GM23248 (cell line): ENCODE measurements at regions not wholly inside any gene's neighbourhood (a gene's known extent, or its start where the extent isn't known, plus 50 kb on each side); places are given as distances from the start of the nearest gene placed in this dataset.
"Not testable (repeated sequence)": the region's sequence is repeated elsewhere in the genome, so short reads cannot be mapped to it uniquely, and the experiment has no call there.

Experiments used
- DNase-seq: peaks from one replicate; pipeline ENCODE4 v3.0.0-alpha.2; 2015
- H2AFZ ChIP-seq: fragments of 200-600 bp; sonication (generic); 2 replicates; pipeline ENCODE4 v1.6.1; 2016; ENCODE audit warnings: antibody characterized with exemption
- H3F3A ChIP-seq: fragments of 200-600 bp; sonication (generic); 2 replicates; pipeline ENCODE4 v1.6.1; 2016; ENCODE audit warnings: mild to moderate bottlenecking, antibody characterized with exemption, mixed run types; ENCODE audit not compliant: insufficient read depth
- H3K27ac ChIP-seq: fragments of 200-600 bp; sonication (generic); 2 replicates; pipeline ENCODE4 v1.5.1; 2016; ENCODE audit warnings: mild to moderate bottlenecking
- H3K27me3 ChIP-seq: fragments of 200-600 bp; sonication (generic); replicated peaks from 2 replicates; pipeline ENCODE4 v1.6.1; 2016; ENCODE audit warnings: mild to moderate bottlenecking; ENCODE audit not compliant: insufficient read depth
- H3K36me3 ChIP-seq: fragments of 200-600 bp; sonication (generic); 2 replicates; pipeline ENCODE4 v1.6.1; 2016; ENCODE audit warnings: low read depth, mild to moderate bottlenecking
- H3K4me1 ChIP-seq: fragments of 200-600 bp; sonication (generic); 2 replicates; pipeline ENCODE4 v1.6.1; 2016; ENCODE audit warnings: mild to moderate bottlenecking; ENCODE audit not compliant: insufficient read depth
- H3K4me2 ChIP-seq: fragments of 200-600 bp; sonication (generic); one replicate; pipeline ENCODE4 v1.6.1; 2016; ENCODE audit warnings: mild to moderate bottlenecking; ENCODE audit not compliant: unreplicated experiment
- H3K4me3 ChIP-seq: fragments of 200-600 bp; sonication (generic); 2 replicates; pipeline ENCODE4 v1.5.1; 2016; ENCODE audit warnings: mild to moderate bottlenecking
- H3K79me2 ChIP-seq: fragments of 200-600 bp; sonication (generic); 2 replicates; pipeline ENCODE4 v1.6.1; 2016; ENCODE audit warnings: mild to moderate bottlenecking; ENCODE audit not compliant: insufficient read depth
- H3K9ac ChIP-seq: fragments of 200-600 bp; sonication (generic); 2 replicates; pipeline ENCODE4 v1.6.1; 2016; ENCODE audit warnings: mild to moderate bottlenecking
- H3K9me2 ChIP-seq: fragments of 200-600 bp; sonication (generic); 2 replicates; pipeline ENCODE4 v1.6.1; 2016; ENCODE audit warnings: mixed run types, mild to moderate bottlenecking, moderate library complexity; ENCODE audit not compliant: insufficient read depth
- H3K9me3 ChIP-seq: fragments of 200-600 bp; sonication (generic); one replicate; pipeline ENCODE4 v1.6.1; 2017; ENCODE audit warnings: low read depth
- H4K20me1 ChIP-seq: fragments of 200-600 bp; sonication (generic); 2 replicates; pipeline ENCODE4 v1.6.0; 2016; ENCODE audit not compliant: insufficient read depth
- EZH2 ChIP-seq: fragments of 200-600 bp; sonication (generic); IDR thresholded peaks from 2 replicates; pipeline ENCODE4 v1.6.1; 2018; ENCODE audit warnings: antibody characterized with exemption, mild to moderate bottlenecking; ENCODE audit not compliant: insufficient read depth, poor library complexity, severe bottlenecking
- EZH2phosphoT487 ChIP-seq: fragments of 200-600 bp; sonication (generic); IDR thresholded peaks from 2 replicates; pipeline ENCODE4 v1.6.1; 2018; ENCODE audit warnings: antibody characterized with exemption, moderate library complexity, mild to moderate bottlenecking, low read depth; ENCODE audit not compliant: insufficient read depth
- WGBS, 2 experiments: methylation state at CpG; one replicate each; pipeline ENCODE4 v1.1.6; 2015 to 2017; ENCODE audit warnings: low lambda C conversion rate in 2 of 2, low coverage in 1 of 2; ENCODE audit errors: missing lambda C conversion rate in 2 of 2; 5-methylcytosine and 5-hydroxymethylcytosine counted together
- in situ Hi-C: fragments of 300-500 bp; cut with MboI; formaldehyde crosslinking; loops from 2 replicates; pipeline ENCODE4 v1.15.0; 2020

GRCh38 chr17:64777415-64778239 is 115.5 kb upstream of the SMURF2 start:
- peaks cover 16% of the 10 kb centered on the region for H3K4me1 ChIP-seq
- H3K79me2 ChIP-seq = no peaks in the 10 kb centered on the region
- no peaks in the 10 kb centered on the region for H3K9me3 ChIP-seq
- H3F3A ChIP-seq = no peaks in the 10 kb centered on the region
- H3K4me2 ChIP-seq = peak overlapping the region; percentile 76
- H3K27ac ChIP-seq = no peak overlapping the region
- H2AFZ ChIP-seq = peak overlapping the region; percentile 27; the same call in 1 of the 2 replicates
- H3K36me3 ChIP-seq = no peaks in the 10 kb centered on the region
- DNase-seq = peak; percentile 15
- in situ Hi-C loops = no loop called here
- H3K9me2 ChIP-seq = no peaks in the 10 kb centered on the region
- H3K4me3 ChIP-seq = peak overlapping the region; percentile 58
- WGBS, 2 experiments = 15 to 23% methylated on average over 21 of the region's 21 CpGs
- H3K9ac ChIP-seq = peak overlapping the region; percentile 17; the same call in 1 of the 2 replicates
- peaks cover 21% of the 10 kb centered on the region for H3K27me3 ChIP-seq
- TF ChIP-seq EZH2phosphoT487 = no peak; the same call in 1 of the 2 replicates
- TF ChIP-seq EZH2 = peak; percentile 98
- H4K20me1 ChIP-seq = no peaks in the 10 kb centered on the region

GRCh38 chr17:64776720-64777414 is 114.8 kb upstream of the SMURF2 start:
- H3K4me3 ChIP-seq = peak overlapping the region; percentile 58
- H3K79me2 ChIP-seq, H3K36me3 ChIP-seq, H4K20me1 ChIP-seq, H3K27ac ChIP-seq, in situ Hi-C loops, H3K9me2 ChIP-seq, H3K9me3 ChIP-seq, H3F3A ChIP-seq: not testable (repeated sequence)
- peak; percentile 85 for DNase-seq
- H3K4me1 ChIP-seq = peaks cover 16% of the 10 kb centered on the region
- WGBS, 2 experiments = 3 to 5% methylated on average over 34 to 35 of the region's 38 CpGs
- H3K9ac ChIP-seq = peak overlapping the region; percentile 17; the same call in 1 of the 2 replicates
- H2AFZ ChIP-seq = peak overlapping the region; percentile 72
- H3K4me2 ChIP-seq = peak overlapping the region; percentile 76
- peaks cover 21% of the 10 kb centered on the region for H3K27me3 ChIP-seq

- Histone ChIP-seq H3K4me3 (no peak overlapping the region), H3K36me3 (no peaks in the 10 kb centered on the region), H3K9me2 (no peaks in the 10 kb centered on the region), H3K4me2 (no peak overlapping the region), H2AFZ (no peak overlapping the region), H3F3A (no peaks in the 10 kb centered on the region), H3K79me2 (no peaks in the 10 kb centered on the region), H4K20me1 (no peaks in the 10 kb centered on the region), H3K27ac (no peak overlapping the region), H3K27me3 (peaks cover 21% of the 10 kb centered on the region), H3K4me1 (peaks cover 12% of the 10 kb centered on the region), H3K9ac (no peak overlapping the region), H3K9me3 (no peaks in the 10 kb centered on the region)
- DNase-seq = peak; percentile 12
- TF ChIP-seq EZH2 (no peak), EZH2phosphoT487 (no peak)
- in situ Hi-C loops = no loop called here
- WGBS, 2 experiments = 63 to 64% methylated on average over 13 to 15 of the region's 15 CpGs
Measured at GRCh38 chr17:64775701-64776570, 113.8 kb upstream of the SMURF2 start.

- Histone ChIP-seq H3K27me3 (peaks cover 13% of the 10 kb centered on the region), H3K9me2 (no peaks in the 10 kb centered on the region), H3K4me1 (peaks cover 6% of the 10 kb centered on the region), H4K20me1 (no peaks in the 10 kb centered on the region), H3K27ac (no peak overlapping the region), H3K9me3 (no peaks in the 10 kb centered on the region), H3K9ac (no peak overlapping the region), H3K4me3 (no peak overlapping the region), H3K79me2 (no peaks in the 10 kb centered on the region), H3K36me3 (no peaks in the 10 kb centered on the region), H2AFZ (no peak overlapping the region), H3K4me2 (no peak overlapping the region), H3F3A (no peaks in the 10 kb centered on the region)
- WGBS, 2 experiments = 95% methylated on average over 10 of the region's 10 CpGs
- DNase-seq = no peak
- TF ChIP-seq EZH2 (no peak), EZH2phosphoT487 (no peak)
- in situ Hi-C loops = no loop called here
Measured at GRCh38 chr17:64774888-64775540, 112.9 kb upstream of the SMURF2 start.
